Activated CD4-positive, CD25-positive, alpha-beta regulatory T cell treated with anti-CD3 and anti-CD28 coated beads, Interleukin-2, amount 50 U/mL, for 72 hours (primary cell): ENCODE measurements at regions not wholly inside any gene's neighbourhood (a gene's known extent, or its start where the extent isn't known, plus 50 kb on each side); places are given as distances from the start of the nearest gene placed in this dataset.
"Not testable (repeated sequence)": the region's sequence is repeated elsewhere in the genome, so short reads cannot be mapped to it uniquely, and the experiment has no call there.

Experiments used
- DNase-seq: peaks from one replicate; pipeline ENCODE4 v3.0.0; 2021

DNA sequence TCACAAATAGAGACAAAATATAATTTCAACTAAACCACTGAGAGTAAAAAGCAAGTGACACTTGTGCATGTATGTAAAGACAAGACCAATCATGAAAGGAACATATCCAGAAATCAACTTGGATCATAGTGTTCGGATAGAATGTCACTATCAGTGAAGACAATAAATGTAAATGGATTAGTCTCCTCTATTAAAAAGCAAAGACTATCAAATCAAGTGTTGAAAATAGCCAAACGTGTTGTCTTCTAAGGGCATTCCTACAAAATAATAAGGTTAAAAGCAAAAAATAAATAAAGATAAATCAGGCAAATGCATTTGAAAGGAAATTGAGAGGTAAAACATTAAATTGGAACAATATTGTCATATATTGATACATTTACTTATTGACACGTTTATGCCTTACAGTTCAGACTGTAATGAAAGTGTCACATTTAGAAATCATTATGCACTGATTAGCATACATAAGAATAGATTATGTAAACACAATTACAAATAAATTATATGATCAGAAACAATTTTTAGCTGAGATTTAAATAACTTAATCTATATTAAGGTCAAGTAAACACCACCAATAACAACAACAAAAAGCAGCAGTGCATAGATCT is 1100.1 kb downstream of the BRD1 start:
- DNase-seq, result no peak

DNA sequence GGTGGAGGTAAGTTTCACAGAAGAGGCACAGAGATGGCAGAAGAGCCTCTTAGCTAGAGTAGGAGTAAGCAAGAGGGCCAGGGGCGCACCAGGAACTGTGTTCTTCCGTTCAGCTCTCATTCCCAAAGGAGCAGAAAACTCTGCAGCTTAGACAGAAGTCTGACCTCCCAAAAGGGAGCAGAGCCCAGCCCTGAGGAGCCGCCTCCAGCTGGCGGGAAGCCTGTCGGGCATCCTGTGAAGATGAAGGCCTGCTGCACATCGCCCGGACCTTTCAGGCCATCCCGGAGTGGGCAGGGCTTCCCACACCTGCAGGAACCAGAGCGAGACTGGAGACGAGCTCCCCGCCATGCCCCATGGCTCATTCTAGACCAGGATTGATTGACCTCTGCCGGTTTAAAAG is 1102.8 kb downstream of the BRD1 start:
- no peak for DNase-seq

DNA sequence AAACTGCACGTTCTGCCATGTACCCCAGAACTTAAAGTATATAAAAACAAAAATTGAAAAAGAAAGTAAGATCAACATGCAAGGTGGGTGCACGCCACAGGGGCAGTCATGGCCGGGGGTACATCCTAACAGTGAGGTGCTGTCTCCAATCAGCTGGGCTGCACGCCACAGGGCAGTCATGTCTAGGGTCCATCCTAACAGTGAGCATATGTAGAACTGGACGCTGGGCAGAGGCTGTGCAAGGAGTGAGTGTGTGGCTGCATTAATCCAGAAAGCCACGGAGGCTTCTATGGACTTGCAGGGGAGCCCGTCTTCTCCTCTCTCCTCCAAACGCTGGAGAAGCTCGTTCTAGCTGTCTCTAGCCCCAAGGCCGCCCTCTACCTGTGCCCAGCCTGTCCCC is 1105.0 kb downstream of the BRD1 start:
- no peak for DNase-seq

DNA sequence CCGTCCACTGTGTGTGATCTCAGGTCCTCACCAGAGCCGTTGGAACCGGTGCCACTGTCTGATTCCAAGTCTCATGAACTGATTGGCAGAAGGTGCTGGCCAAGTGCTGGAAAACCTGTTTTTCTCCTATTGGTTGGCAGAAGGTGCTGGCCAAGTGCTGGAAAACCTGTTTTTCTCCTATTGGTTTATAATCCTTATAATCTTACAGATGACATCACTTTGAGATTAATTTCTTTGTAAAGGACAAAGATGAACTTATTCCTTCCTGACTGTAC is 1106.3 kb downstream of the BRD1 start:
- no peak for DNase-seq

DNA sequence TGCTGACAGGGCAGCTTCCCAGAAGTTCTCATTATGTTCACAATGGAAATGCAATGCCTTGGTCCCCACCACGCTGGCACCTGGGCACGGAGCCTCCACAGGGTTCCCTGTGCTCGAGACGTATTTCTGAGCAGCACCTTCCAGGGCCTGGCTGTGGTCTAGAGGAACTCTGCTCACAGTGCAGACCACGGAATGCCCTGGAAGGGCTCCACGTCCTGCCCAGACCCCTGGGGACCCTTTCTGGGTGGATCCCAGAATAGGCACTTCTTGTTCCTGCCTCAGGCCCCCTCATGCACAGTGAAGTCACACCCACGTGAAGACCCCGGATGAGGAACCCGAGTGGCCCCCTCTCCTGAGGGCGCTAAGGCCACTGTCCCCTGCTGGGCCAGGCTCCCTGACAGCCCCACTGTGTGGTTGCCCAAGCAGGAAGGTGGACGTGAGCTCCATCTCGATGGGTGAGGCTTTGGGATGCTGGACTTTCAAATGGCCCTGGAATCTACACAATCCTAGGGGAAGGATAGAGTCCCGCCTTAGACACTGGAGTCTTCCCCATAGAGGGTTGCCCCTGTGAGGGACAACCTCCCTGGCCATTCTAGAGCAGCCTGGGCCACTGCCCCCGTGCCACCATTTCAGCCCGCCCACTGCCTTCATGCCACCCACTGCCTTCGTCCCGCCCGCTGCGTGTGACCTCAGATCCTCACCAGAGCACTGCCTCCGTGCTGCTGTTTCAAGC is 1106.8 kb downstream of the BRD1 start:
- no peak for DNase-seq

DNA sequence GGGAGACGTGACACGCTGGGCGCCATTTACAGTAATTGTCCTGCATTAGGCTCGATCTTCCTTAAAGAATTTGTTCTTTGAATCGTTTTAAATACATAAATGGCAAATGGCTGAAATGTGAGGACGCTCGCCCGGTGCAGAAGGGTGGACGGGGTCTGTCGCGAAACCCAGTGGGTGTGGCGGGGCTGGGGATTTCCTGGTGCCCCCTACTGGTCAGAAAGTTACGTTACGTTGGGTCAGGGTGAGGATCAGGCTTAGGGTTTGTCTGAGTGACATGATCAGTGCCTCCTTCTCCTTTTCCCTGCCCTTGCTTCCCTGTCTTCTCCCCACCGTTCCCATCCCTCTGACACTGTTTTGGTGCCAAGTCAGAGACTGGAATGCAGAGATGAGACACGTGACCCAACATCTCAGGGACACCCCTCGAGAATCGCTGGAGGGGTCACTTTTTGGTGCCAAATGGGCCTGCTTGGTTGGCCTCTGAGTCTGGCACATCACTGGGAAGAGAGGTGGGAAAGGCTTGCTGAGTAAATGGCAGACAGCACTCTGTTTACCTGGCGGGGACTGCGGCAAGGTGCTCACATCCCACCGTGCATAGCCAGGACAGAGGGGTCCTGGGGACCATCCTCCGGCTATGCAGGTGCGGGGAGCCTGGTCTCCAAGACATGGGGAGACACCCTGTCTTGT is 1107.6 kb downstream of the BRD1 start:
- no peak for DNase-seq

DNA sequence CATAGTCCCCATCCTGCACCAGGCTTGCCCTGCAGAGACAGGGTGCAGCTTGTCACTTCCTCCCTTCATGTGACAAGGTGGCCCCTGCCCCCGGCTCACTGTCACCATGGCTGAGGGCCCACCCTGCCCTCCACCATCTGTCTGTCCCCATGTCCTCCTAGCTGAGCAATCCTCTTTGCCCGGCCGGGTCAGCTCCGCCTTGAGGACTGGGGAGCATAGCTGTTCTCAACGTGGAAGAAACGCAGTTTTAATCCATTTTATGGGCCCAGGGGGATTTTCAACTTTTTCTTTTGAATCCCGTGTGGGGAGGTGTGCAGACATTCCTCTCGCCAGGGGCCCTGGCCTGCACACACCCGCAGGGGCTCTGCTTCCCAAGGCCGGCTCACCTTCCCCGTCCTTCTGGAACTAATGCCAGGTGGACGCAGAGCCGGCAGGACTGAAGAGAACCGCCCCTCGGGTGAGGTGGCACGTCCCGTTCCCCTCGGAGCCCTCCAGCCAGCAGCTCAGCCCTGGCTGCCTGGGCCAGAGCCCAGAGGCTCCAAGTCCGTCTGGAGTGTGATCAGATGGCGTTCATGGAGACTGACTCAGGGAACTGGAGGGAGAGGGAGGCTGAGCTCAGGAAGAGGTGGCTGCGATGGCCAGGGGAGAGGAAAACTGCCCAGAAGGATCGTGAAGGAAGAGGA is 1108.7 kb downstream of the BRD1 start:
- DNase-seq, result no peak

DNA sequence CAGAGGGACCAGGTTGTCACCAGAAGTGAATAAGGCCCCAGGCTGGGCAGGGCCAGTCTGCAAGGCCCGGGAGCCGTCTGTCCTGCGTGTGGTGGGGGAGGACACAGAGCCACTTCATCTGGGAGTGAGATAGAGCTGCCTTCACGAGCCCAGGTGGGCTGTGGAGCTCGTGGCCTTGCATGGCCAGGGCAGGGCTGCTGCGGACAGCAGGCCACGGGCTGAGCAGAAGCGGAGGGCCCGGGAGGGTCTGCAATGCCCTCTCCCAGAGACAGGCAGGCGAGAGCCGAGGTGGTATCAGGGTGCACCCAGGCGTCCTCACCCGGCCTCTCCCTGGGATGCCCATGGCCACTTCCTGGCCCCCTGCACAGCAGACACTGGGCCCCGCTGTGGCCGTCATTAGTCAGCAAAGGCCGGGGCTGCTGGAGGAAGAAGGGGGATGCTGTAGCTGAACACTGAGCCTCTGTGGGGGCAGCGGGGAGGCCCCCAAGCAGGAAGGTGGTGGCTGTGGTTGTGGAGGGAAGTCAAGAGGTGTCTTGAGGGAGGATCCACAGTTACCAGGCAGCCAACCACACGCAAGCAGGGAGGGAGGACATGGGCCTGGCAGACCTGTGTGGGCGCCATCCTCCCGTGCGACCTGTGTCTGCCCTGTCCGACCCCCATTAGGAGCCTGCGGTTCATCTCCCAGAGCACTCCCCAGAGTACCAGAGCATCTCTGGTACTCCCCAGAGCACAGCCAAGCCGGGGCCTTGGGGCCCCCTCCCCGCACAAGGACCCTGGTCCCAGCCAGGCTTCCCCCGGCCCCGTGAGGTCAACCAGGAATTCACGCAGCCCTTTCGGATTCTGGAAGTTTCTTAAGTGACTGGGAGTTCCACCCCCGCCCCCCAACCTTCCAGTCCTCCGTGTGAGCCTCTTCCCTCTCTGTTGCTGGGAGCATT is 1109.5 kb downstream of the BRD1 start:
- DNase-seq, result no peak

DNA sequence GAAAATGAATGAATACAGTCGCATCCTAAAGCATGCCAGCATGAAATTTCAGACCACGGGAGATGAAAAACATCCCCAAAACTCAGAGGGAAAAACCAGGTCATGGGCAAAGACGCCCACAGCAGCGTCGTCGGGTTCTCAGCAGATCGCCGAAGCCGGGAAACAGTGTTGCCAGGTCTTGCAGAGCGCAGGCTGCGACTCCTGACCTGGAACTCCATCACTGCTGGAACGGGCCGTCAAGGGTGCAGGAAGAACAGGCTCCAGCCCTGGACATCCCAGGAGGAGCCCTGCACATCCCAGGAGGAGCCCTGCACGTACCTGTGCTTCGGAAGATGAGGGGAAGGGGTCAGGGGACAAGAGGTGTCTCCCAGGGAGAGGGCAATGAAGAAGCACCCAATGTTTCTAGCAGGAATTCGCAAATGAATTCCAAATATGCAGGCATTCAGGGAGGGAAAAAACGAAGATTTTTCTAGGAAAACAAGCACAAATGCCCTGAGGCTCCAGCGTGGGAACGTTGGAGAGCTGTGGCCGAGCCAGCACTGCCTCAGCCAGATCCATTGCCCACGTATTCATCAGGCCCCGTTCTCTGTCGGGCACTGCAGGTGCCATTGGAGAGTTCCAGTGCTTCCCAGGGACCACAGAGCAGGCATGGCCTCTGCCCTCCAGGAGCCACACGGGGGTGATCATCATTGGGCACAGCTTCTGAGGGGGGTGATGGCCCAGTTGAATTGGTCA is 1110.4 kb downstream of the BRD1 start:
- DNase-seq, result no peak

DNA sequence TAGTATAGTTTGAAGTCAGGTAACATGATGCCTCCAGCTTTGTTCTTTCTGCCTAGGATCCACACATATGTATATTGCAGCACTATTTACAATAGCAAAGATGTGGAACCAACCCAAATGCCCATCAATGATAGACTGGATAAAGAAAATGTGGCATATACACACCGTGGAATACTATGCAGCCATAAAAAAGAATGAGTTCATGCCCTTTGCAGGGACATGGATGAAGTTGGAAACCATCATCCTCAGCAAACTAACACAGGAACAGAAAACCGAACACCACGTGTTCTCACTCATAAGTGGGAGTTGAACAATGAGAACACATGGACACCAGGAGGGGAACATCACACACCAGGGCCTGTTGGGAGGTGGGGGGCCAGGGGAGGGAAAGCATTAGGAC is 1111.5 kb downstream of the BRD1 start:
- DNase-seq, result not testable (repeated sequence)

DNA sequence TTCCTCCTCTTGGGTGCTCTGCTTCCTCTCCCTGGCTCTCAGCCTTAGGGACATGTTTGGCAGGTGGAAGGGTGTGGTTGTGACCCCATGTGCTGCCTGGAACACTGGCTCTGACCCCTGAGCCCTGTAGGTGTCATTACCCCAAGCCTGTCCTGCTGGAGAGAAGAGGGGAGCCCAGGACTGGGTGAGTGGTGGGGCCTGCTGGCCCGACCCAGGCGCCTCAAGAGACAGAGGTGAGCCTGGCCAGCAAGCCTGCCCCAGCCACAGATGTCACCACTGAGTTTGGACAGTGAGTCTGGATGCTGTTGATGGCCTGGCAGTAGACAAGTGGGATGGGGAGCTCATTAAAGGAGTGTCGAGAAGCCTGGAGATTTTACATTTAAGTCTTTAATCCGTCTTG is 1112.2 kb downstream of the BRD1 start:
- DNase-seq, result no peak

DNA sequence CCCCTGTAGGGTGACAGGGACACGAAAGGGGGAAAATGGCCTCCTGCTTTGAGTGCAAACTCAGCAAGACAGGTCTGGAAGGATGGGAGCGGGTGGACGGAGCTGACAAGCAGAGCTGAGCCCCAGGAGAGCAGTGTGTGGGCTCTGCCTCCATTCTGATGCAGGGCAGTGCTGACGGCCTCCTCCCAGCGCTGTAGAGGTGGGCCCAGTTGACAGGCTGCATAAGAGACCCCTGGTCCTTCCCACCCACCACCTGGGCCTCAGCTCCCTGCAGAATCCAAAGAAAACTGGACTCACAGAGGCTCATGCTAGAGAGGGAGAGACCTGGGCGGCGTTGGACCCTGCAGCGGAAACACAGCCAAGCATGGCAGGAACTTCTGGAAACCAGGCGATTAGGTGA is 1113.4 kb downstream of the BRD1 start:
- no peak for DNase-seq

DNA sequence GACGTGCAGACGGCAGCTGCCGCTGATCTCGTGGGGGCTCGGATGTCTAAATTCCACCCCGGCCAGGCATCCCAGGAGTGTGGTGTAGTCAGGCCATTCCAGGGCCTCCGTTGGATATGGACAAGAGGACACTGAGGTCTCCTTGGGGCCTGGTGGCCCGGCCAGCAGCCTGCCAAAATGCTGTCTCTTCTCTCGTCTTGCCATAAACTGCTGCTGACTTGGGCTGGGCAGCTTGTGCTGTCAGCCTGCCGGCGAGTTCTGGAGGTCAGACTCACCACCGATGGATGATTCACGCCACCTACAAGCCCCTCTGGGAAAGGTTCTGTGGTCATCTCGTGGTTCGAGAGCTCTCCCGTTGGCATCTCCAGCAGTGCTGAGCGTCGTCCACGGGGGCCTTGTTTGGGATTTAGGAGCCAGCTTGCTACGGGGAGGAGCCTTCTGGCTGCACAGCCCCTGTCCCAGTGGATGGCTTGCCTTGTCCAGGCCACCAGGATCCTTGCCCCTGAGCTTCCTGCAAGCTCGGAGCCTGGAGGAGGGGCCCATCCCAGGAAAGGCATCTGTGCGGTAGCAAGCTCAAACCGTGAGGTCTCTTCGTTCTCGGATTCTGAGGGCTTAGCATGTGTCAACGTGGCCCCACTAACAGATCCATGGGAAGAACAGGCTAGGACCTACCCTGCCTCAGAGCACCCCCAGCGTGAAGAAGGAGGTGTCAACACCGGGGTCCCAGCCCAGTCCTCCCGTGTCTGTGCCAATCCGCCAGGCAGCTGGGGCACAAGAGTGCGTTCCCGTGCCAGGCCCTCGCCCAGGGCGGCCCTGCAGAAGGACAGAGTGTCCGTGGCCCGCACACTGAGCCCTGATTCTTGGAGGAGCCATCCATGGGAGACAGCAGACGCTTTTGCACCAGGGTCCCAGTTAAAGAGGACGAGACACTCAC is 1114.1 kb downstream of the BRD1 start:
- DNase-seq, result no peak

DNA sequence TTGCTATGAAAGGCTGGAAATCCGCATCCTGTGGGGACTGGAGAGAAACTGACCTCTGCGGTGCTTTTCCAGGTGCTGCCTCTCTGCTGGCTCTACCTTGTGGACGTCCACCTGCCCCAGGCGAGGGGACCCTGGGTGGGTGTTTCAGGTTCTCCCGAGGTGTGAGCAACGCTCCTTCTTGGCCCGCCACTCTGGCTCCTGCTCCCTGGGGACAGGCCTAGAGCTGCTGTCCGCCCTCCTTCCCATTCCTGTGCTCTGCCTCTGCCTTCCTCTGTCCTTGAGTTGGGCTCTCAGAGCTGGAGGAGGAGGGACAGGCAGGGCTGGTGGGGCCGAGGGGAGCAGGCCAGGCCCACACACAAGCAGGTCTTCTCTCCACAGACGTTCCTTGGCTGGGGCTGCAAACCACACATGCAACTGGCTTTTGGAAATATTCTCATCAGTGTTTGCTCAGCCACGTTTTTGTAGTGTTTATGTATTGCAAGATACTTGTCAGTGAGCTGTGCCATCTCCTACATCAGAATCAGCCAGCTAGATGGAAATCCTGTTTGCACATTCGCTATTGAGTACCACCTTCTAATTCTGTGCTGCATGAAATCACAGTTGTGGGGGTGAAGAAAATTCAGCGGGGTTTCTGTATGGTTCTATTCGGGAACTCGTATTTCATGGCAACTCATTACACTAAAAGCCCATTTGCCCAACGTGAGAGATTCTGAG is 1115.0 kb downstream of the BRD1 start:
- no peak for DNase-seq

DNA sequence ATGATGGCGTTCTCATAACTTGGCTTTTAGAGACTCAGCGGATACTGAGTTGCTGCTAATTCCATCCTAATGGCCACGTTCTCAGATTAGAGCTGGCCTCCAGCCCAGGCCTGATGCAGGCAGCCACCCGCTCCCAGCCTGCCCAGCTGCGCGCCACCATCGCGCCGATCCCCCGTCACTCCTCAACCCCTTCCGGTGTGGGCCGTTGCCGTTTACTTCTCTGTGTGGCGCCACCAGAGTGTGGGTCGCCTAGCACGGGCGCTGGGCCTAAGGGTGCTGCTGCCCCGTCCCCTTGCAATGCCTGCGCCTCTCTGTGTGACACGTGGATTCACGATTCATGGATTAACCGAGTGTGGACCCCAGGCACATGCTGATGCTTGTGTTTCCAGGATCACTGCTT is 1116.0 kb downstream of the BRD1 start:
- DNase-seq, result no peak

DNA sequence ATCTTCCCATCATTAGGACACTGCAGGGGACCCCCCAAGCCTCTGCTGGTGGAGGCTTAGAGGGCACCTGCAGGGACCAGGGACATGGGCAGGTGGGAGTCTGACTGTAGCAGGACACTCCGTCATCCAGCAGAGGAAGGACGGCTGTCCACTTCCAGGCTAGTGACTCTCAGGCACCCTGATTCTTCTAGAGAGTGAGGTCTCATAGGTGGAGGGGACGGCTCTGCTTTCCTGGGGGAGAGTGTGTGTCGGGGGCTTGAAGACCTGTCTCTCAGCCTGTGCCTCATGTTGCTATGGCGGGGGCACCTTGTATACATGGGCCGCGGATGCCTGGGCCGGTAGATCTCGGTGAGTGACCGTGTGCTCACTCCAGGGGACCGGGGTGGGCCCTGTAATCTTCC is 1116.6 kb downstream of the BRD1 start:
- no peak for DNase-seq

DNA sequence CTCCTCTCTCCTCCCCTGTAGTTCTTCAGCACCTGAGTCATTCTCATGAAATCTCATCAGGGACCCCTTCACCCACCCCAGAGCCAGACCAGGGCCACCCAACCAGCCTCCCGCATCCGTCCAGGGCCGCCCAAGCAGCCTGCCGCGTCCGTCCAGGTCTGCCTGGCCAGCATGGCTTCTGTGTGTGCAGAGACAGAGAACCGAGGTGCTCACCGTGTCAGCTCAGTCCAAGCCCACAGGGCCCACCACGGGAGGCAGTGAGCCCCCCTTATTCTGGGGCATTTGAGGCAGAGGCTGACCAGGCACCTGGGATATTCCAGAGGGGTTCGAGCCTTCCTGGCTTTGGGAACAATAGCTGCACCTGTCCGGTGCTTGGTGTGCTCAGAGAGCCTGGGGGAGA is 1117.3 kb downstream of the BRD1 start:
- DNase-seq, result no peak

DNA sequence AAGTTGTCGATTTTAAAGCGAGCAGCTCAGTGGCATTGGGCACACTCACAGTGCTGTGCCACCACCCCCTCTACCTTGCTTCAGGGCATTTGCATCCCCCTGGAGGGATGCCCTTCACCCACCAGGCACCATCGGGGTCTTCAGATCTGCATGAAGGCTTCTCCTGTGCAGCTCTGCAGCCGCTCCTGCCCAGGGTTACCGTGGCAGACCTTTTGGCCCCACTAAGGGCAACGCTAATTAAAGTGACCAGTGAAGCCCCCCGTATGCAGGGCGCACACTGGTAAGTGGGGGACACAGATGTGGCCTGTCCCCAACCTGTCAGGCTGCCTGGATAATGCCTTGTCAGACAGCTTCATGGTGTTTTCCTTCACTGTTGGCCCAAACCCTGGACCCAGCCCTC is 1117.7 kb downstream of the BRD1 start:
- DNase-seq, result no peak

DNA sequence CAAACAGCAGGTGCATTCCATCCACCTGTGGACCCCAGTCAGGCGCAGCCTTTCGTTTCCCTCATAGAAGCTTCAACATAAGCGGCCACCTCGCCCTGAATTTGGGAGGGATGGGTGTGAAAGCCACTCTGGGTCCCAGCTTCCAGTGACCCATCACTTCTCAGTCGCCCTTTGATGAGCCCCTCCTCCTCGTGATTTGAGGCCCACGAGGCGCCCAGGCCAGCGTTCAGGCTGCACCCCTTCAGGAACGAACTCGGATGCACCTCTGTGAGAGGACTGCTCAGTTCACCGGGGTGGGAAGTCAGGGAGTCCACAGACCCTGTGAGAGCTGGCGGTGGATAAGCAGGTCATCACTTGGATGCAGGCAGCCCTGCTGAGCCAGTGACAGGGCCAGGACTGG is 1118.2 kb downstream of the BRD1 start:
- DNase-seq, result no peak

DNA sequence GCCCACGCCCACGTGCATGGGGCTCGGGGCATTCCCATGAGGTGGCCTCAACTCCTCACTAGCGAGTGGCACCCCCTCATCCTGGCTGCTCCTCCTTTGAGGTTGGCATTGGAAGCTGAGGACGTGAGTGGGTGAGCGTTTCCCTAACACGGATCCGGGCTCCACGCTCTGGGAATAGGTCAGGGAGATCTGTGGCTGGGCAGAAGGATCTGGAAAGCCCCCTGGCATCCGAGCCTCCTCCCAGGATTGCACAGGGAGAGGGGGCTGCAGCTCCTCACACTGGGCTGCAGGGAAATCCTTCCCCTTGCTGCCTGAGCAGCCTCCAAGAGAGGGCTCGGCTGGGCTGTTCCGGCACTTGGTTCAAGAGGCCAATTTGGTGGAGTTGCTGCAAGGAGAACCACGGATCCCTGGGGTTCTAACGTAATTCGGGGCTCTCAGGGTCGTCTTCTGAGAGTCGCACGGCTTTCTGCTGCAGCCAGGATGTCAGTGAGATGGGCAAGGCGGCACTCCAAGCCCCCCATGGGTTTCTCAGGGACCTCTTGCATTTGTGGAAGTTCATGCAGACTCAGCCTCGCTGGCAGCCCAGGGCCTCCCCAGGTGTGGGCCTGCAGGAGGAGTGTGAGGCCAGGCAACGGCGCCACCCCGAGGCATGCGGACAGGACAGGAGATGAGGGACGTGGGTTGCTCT is 1119.0 kb downstream of the BRD1 start:
- DNase-seq, result no peak
